GM21723 (cell line): ENCODE measurements at regions not wholly inside any gene's neighbourhood (a gene's known extent, or its start where the extent isn't known, plus 50 kb on each side); places are given as distances from the start of the nearest gene placed in this dataset.
"Not testable (repeated sequence)": the region's sequence is repeated elsewhere in the genome, so short reads cannot be mapped to it uniquely, and the experiment has no call there.

ENCODE experiments used
- ATAC-seq: cut with Tn5 transposase; IDR thresholded peaks from one replicate; pipeline ENCODE4 v1.9.1; 2021; ENCODE audit warnings: mild to moderate bottlenecking, moderate library complexity; ENCODE audit not compliant: unreplicated experiment

- no peak for ATAC-seq
Observed at GRCh38 chr2:100736121-100736915, 83.6 kb upstream of the NPAS2 start.

GRCh38 chr2:100739735-100740432 lies 80.1 kb upstream of the NPAS2 start:
- no peak for ATAC-seq

- no peak for ATAC-seq
Observed at GRCh38 chr2:100741880-100742276, 78.1 kb upstream of the NPAS2 start.

GRCh38 chr2:100742277-100743254 lies 77.4 kb upstream of the NPAS2 start:
- no peak for ATAC-seq

GRCh38 chr2:100743741-100744140 lies 76.2 kb upstream of the NPAS2 start:
- no peak for ATAC-seq

GRCh38 chr2:100744184-100744583 lies 75.8 kb upstream of the NPAS2 start:
- ATAC-seq = no peak

GRCh38 chr2:100744589-100744988 lies 75.3 kb upstream of the NPAS2 start:
- ATAC-seq = no peak

GRCh38 chr2:100745604-100746003 lies 74.3 kb upstream of the NPAS2 start:
- no peak for ATAC-seq

GRCh38 chr2:100747551-100747950 lies 72.4 kb upstream of the NPAS2 start:
- no peak for ATAC-seq

- no peak for ATAC-seq
Observed at GRCh38 chr2:100747996-100748615, 71.8 kb upstream of the NPAS2 start.

- ATAC-seq = no peak
Observed at GRCh38 chr2:100748673-100749072, 71.3 kb upstream of the NPAS2 start.

GRCh38 chr2:100749771-100750542 lies 70.0 kb upstream of the NPAS2 start:
- ATAC-seq = no peak

GRCh38 chr2:100751871-100752625 lies 67.9 kb upstream of the NPAS2 start:
- ATAC-seq = not testable (repeated sequence)

GRCh38 chr2:100752628-100753333 lies 67.2 kb upstream of the NPAS2 start:
- no peak for ATAC-seq

GRCh38 chr2:100753444-100753843 lies 66.5 kb upstream of the NPAS2 start:
- ATAC-seq = no peak

GRCh38 chr2:100753881-100754280 lies 66.1 kb upstream of the NPAS2 start:
- ATAC-seq = no peak

GRCh38 chr2:100754951-100755350 lies 65.0 kb upstream of the NPAS2 start:
- no peak for ATAC-seq

- no peak for ATAC-seq
Observed at GRCh38 chr2:100755441-100755840, 64.5 kb upstream of the NPAS2 start.

- ATAC-seq = no peak
Observed at GRCh38 chr2:100756704-100757103, 63.2 kb upstream of the NPAS2 start.
